IPS DF 4.7 (cell line): ENCODE measurements at regions not wholly inside any gene's neighbourhood (a gene's known extent, or its start where the extent isn't known, plus 50 kb on each side); places are given as distances from the start of the nearest gene placed in this dataset.

Source experiments
- DNase-seq: peaks from one replicate; pipeline ENCODE4 v3.0.0-alpha.2; 2013; ENCODE audit warnings: low spot score; ENCODE audit errors: extremely low read depth

DNA sequence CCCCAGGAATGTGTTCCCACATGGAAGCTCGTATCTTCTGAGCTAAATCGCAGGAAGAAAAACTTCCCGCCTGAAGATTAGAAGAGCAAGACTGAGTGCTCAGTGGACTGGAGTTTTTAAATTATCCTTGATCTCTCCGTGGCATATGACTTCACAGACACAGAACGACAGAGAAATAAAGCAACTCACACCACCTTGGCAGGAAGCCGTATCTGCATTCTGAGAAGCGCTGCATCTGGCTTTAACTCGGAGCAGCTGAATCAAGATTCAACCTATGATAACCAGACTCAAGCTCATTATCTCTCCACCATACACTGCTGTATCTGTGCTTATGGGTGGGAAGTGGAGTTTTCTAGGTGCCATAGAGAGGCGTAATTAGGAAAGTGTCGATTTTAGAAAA is 1482.7 kb downstream of the AACS start:
- DNase-seq: no peak

GRCh38 chr12:126551869-126552268 is 1486.6 kb downstream of the AACS start:
- no peak for DNase-seq

DNA sequence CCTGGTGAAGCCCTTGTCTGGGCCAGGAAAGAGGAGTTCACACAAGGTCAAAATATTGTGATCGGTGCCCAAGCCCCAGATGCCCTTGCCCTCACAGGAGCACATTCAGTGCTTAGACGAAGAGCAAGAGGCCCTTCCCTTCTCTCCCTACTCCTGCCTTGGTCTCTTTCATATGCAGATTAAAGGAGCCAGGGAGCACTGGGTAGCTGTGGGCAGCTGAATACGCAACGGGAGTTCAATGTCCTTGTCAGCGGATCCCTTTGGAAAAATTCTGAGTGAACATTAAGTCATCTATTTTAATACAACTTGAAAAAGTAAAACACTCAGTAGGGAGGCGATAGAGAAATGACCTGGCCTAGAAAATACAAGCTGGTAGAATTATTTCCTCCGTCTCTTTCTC is 1489.4 kb downstream of the AACS start:
- peak; percentile 22 for DNase-seq

- DNase-seq: no peak
These were observed 1492.4 kb downstream of the AACS start for GRCh38 chr12:126557659-126558058.

GRCh38 chr12:126558219-126558618 is 1493.0 kb downstream of the AACS start:
- no peak for DNase-seq

GRCh38 chr12:126558810-126559209 is 1493.6 kb downstream of the AACS start:
- DNase-seq: no peak

DNA sequence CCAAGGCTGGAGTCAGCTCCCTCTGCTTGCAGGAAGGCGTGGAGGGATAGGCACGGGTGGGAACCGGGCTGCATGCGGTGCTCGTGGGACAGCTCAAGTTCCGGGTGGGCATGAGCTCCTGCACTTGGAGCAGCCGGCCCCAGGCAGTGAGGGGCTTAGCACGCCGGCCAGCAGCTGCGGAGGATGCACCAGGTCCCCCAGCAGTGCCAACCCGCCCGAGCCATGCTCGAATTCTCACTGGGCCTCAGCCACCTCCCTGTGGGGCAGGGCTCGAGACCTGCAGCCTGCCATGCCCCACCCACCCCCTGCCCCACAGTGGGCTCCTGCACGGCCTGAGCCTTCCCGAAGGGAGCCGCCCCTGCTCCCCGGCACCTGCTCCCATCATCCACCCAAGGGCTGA is 1501.8 kb downstream of the AACS start:
- DNase-seq: no peak

DNA sequence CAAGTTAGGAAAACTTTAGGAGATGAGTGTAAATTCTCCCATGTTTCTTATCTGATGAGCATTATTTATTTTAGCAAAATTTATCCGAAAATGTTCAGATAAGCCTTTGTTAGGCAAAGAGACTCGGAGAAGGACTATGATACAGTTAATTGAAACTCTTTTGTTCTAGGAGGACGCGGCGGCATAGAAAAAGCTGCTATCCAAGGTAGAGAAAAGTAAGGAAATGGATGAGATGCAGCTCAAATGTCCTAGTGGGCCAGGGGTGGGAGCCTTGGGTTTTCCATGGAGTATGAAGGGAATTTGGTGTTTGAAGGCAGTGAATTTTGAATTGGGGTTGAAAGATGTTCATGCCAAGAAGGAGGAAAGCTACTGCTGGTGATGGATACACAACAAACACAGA is 1504.5 kb downstream of the AACS start:
- no peak for DNase-seq

GRCh38 chr12:126570566-126570965 is 1505.3 kb downstream of the AACS start:
- DNase-seq: no peak

GRCh38 chr12:126572170-126572569 is 1506.9 kb downstream of the AACS start:
- DNase-seq: no peak

DNA sequence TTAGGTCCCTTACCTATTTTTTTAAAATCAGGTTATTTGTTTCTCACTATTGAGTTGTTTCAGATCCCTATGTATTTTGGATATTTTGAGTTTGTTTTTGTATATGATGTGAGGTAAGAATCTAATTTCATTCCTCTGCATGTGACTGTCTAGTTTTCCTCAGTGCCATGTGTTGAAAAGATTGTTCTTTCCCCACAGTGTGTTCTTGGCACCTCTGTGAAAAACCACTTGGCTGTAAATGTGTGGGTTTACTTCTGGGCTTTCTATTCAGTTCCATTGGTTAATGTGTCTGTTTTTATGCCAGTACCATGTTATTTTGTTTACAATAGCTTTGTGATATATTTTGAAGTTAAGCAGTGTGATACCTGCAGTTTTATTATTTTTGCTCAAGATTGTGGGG is 1516.4 kb downstream of the AACS start:
- no peak for DNase-seq

GRCh38 chr12:126582231-126582630 is 1517.0 kb downstream of the AACS start:
- DNase-seq: no peak

DNA sequence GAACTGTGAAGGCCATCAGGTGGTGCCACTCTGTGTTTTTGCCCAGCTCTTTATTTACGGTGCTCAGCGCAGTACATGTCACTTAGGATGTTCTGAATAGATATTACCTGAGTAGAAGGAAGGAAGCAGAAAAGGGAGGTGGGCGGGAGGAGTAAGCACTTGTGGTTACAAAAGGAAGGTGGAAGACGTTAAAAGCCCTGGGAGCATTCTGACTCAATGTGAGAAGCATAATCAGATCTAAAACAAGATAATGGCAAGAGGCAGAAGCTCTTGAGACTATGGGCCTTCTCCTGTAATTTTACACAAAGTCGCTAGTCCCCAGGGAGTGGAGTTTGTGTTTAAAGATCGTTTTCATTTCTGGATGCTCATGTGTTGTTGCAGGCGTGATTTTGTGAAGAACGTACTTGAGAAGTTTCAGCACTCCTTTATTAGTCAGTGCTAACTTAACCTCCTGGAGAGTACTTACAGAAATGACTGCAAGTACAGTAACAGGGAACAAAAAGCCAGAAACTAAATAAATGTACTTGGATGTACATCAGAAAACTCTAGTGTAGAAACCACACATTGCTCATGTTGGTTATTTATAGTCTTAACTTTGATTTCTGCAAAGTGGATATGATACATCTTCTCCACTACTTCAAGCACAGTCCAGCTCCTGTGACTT is 1523.5 kb downstream of the AACS start:
- no peak for DNase-seq

DNA sequence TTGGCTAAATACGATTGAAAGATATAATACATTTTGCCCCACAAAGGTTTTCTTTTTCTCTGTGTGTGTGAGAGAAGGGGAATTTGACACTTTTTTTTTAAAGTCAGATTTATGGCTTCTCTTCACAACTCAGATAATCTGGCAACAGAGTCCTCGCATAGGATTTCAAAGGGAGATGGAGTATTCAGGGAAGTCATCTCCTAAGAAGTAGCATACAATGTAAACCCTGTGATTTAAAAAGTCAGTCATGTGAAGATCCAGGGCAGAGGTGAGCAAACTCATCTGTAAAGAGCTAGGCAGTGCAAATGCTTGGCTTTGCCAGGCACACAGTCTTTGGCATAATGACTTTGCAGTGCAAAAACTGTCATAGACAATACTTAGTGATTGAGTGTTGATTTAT is 1526.3 kb downstream of the AACS start:
- no peak for DNase-seq

- DNase-seq: no peak
These were observed 1536.2 kb downstream of the AACS start for GRCh38 chr12:126601184-126602170.

DNA sequence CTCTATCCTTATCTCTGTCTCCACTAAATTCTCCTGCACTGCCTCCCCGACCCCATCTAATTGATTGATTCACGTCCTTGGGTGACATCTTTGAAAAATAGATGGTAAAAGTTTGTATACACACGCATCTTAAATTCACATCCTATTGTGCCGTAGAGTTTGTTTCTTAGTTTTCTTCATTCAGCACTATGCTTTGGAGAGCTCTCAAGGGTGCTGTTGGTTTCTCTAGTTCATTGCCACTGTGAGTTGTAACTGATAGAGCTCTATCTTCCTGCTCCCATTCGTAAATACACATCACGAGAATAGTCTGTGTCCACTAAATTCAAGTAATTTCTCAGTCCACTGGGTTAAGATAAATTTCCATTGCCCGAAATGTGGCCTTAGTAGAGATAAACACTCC is 1537.4 kb downstream of the AACS start:
- DNase-seq: no peak

DNA sequence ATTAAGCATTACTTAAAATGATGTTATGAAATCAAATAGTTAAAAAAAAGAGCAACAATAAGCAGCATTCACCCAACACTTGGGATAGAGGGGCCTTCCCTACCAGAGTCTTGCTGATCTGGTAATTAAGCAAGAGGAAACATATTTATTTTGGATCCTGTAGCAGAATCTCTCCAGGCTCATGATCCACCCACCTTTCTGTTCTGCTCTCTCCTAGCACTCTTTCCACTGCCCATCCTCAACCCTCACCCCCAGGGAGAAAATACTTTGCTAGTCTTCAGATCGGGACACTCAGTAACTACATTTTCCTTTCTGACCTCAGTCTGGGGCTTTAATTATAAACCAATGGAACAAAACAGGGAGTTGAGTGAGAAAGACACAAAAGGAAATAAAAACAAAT is 1541.9 kb downstream of the AACS start:
- no peak for DNase-seq

DNA sequence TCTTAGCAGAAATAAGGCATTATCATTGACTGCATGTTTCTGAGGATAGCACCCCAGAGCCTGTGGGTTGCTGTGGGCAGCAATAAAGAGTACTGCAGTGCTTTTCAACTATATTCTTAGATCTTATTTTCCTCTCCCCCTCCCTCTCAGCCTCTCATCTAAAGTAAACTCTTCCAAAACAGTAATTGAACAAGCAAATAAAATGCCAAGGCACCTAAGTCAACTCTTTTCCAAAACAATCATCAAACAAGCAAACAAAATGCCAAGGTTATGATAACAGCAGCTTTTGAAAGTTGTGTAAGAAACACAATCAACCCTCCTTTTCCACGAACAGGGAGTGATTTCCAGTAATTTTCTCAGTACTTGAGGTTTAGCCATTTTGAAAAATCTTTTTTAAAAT is 1542.6 kb downstream of the AACS start:
- no peak for DNase-seq

DNA sequence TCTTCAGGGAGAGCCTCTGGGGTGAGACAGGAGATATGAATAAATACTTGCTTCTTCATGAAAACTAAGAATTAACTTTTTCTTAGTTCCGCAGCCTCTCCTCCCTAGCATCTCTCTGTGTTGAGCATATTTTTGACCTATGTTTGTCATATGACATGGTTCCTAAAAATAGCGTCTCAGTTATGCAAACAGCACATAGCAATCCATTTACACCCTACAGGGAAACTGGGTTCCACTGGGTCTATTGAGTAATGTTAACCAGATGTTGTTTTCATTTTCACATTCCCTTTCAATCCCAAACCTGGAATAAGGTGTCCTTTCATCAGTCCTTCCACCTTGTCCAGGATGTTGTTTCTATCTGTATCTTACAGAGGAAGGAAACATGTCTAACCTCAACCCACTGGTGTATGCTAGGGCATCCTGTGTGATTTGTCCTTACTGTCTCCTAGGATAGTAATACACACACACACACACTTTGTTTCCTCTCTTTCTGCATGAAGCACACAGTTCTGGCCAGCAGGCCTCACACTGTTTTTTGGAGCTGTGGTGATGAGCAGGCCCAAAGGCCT is 1543.5 kb downstream of the AACS start:
- DNase-seq: no peak

GRCh38 chr12:126616441-126616840 is 1551.2 kb downstream of the AACS start:
- DNase-seq: no peak

- peak; percentile 11 for DNase-seq
These were observed 1552.1 kb downstream of the AACS start for GRCh38 chr12:126617312-126617711.

DNA sequence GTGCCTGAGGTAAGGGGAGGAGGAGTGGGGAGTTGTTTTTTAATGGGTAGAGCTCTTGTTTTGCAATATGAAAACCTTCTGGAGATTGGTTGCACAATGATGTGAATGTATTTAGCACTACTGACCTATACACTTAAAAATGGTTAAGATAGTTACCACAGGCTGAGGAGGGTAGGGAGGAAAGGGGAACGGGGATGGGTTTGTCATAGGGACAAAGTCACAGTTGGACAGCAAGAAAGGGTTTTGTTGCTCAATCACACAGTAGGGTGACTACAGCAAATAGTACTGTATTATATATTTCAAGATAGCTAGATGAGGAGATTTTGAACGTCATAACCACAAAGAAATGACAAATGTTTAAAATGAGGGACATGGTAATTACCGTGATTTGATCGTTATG is 1562.4 kb downstream of the AACS start:
- DNase-seq: no peak
